ENCODE measurements at regions not wholly inside any gene's neighbourhood (a gene's known extent, or its start where the extent isn't known, plus 50 kb on each side); places are given as distances from the start of the nearest gene placed in this dataset.

- in situ Hi-C loops (cut with MboI; ENCODE audit: low pct_unique_long_range_greater_than_20kb, low sequenced_read_pairs, unreplicated experiment): no loop called here
- no peak for TF ChIP-seq CTCF (IDR thresholded peaks at IDR 0.05; ENCODE audit: extremely low read depth, insufficient read depth, missing control alignments)
- no peak for DNase-seq (ENCODE audit: low spot score)
Observed at GRCh38 chr3:174710612-174711011, 148.5 kb upstream of the NAALADL2 start.

DNA sequence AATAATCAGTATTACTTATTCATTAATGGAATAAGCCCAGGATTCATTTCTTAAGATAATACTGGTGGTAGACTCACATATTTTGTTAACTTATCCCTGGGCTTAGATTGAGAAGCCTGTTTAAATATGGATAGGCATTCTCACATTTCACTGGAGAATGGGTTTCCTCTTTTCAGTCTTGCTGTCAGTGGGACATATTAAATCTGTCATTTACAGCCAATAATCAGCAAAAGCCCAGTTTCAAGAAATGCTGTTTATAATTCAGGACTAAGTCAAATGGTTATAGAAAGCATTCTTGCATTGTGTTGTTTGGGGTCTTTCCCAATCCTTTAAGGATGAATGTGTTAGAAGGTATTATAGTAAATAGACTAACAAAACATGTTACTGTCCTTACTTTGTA is 143.7 kb upstream of the NAALADL2 start:
- no peak for TF ChIP-seq CTCF (IDR thresholded peaks at IDR 0.05; ENCODE audit: extremely low read depth, insufficient read depth, missing control alignments)
- in situ Hi-C loops (cut with MboI; ENCODE audit: low pct_unique_long_range_greater_than_20kb, low sequenced_read_pairs, unreplicated experiment): no loop called here

GRCh38 chr3:174716956-174717505 is 142.1 kb upstream of the NAALADL2 start:
- TF ChIP-seq CTCF (IDR thresholded peaks at IDR 0.05; ENCODE audit: extremely low read depth, insufficient read depth, missing control alignments): no peak
- DNase-seq (ENCODE audit: low spot score): no peak
- in situ Hi-C loops (cut with MboI; ENCODE audit: low pct_unique_long_range_greater_than_20kb, low sequenced_read_pairs, unreplicated experiment): no loop called here

More for the DNA sequence above, 143.7 kb upstream of the NAALADL2 start:
- no peak for DNase-seq (ENCODE audit: low spot score)

- TF ChIP-seq CTCF (IDR thresholded peaks at IDR 0.05; ENCODE audit: extremely low read depth, insufficient read depth, missing control alignments): no peak
- in situ Hi-C loops (cut with MboI; ENCODE audit: low pct_unique_long_range_greater_than_20kb, low sequenced_read_pairs, unreplicated experiment): no loop called here
- no peak for DNase-seq (ENCODE audit: low spot score)
Observed at GRCh38 chr3:174720717-174721116, 138.4 kb upstream of the NAALADL2 start.

DNA sequence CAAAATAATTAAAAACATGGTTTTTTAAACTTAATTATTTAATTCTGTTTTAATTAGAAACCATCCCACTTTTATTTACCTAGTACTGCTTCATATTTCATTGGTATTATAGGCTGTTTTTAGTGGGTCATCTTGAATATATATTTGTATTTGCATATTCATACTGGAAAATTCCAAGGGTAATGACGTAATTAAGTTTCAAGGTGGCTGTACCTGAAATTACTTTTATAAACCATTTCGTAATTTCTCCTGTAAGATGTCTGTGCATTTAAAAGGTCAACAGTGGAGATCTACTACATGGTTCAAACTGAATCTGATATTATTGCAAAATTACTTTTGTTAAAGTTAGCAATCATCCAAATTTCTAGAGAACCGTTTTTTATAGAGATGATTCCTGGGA is 133.8 kb upstream of the NAALADL2 start:
- no peak for DNase-seq (ENCODE audit: low spot score)
- TF ChIP-seq CTCF (IDR thresholded peaks at IDR 0.05; ENCODE audit: extremely low read depth, insufficient read depth, missing control alignments): no peak
- in situ Hi-C loops (cut with MboI; ENCODE audit: low pct_unique_long_range_greater_than_20kb, low sequenced_read_pairs, unreplicated experiment): no loop called here

GRCh38 chr3:174737966-174738365 is 121.2 kb upstream of the NAALADL2 start:
- no peak for DNase-seq (ENCODE audit: low spot score)
- in situ Hi-C loops (cut with MboI; ENCODE audit: low pct_unique_long_range_greater_than_20kb, low sequenced_read_pairs, unreplicated experiment): no loop called here
- no peak for TF ChIP-seq CTCF (IDR thresholded peaks at IDR 0.05; ENCODE audit: extremely low read depth, insufficient read depth, missing control alignments)

- no peak for DNase-seq (ENCODE audit: low spot score)
- no peak for TF ChIP-seq CTCF (IDR thresholded peaks at IDR 0.05; ENCODE audit: extremely low read depth, insufficient read depth, missing control alignments)
- in situ Hi-C loops (cut with MboI; ENCODE audit: low pct_unique_long_range_greater_than_20kb, low sequenced_read_pairs, unreplicated experiment): no loop called here
Observed at GRCh38 chr3:174749143-174749542, 110.0 kb upstream of the NAALADL2 start.
